ENCODE measurements at regions not wholly inside any gene's neighbourhood (a gene's known extent, or its start where the extent isn't known, plus 50 kb on each side); places are given as distances from the start of the nearest gene placed in this dataset.

DNA sequence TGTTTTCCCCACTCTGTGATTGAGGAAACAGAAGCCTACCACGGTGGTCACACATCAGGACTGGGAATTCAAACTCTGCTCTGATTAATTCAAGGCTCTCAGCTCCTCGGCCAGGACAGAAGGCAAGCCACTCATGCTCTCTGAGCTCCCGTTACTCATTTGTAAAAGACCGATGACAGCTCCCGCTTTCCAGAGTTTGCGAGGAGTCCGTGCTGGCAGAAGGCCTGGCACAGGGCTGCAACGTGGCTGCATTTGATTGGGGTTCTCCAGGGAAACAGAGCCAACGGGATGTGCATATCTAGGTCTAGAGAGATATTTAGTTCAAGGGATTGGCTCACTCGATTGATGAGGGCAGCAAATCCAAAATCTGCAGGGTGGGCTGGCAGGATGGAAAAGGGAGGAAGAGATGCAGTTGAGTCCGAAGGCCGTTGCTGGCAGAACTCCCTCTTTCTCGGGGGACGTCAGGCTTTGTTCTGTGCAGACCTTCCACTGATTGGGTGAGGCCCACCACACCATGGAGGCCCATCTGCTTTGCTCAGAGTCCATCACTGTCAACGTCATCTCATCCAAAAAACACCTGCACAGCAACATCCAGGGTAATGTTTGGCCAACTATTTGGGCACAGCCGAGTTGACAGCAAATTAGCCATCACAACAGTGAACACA is 215.5 kb upstream of the RPL38 start:
- no peaks in the 10 kb centered on the region for H3K9me2 ChIP-seq (ENCODE audit: insufficient read depth)
- H3K27me3 ChIP-seq (ENCODE audit: insufficient read depth, low read length), result peaks cover 6% of the 10 kb centered on the region
- no peaks in the 10 kb centered on the region for H3K4me1 ChIP-seq (ENCODE audit: control insufficient read depth in 1 of 2, insufficient read depth in 2 of 2, low read length in 2 of 2)
- POLR2A ChIA-PET, result no interaction called here
- TF ChIP-seq ZFX (IDR thresholded peaks at IDR 0.05) (no peak), CEBPB (IDR thresholded peaks at IDR 0.05; ENCODE audit: low read depth) (no peak), POLR2A (IDR thresholded peaks at IDR 0.05; ENCODE audit: borderline replicate concordance, extremely low read depth, insufficient read depth, insufficient read length) (no peak), FOSL1 (IDR thresholded peaks at IDR 0.05; ENCODE audit: low read depth) (no peak), SRF (IDR thresholded peaks at IDR 0.05; ENCODE audit: low read depth) (no peak), CBX3 (IDR thresholded peaks at IDR 0.05; ENCODE audit: low read depth) (no peak), POLR2AphosphoS5 (IDR thresholded peaks at IDR 0.05; ENCODE audit: low read depth, low read length) (no peak), EGR1 (IDR thresholded peaks at IDR 0.05; ENCODE audit: low read depth) (no peak)
- TF ChIP-seq, protein P1, sequence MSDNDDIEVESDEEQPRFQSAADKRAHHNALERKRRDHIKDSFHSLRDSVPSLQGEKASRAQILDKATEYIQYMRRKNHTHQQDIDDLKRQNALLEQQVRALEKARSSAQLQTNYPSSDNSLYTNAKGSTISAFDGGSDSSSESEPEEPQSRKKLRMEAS (IDR thresholded peaks at IDR 0.05), result no peak
- no peaks in the 10 kb centered on the region for H4K20me1 ChIP-seq (ENCODE audit: insufficient read depth)
- DNase-seq (ENCODE audit: low read depth, low spot score) (no peak), ATAC-seq (no peak)
- no peak overlapping the region for H3K4me3 ChIP-seq (replicated peaks in 1 of 2; ENCODE audit: low read depth in 1 of 2, low read length in 2 of 2)
- CTCF ChIA-PET, result interaction anchor here (1.6 kb wide), 1 partner anchor 11 kb away, joined by 5 read pairs; no protein-coding TSS in a partner anchor
- intact Hi-C loops (cut with micrococcal nuclease), result no loop called here
- H3K9ac ChIP-seq (ENCODE audit: low read length), result no peak overlapping the region
- no peaks in the 10 kb centered on the region for H3K79me2 ChIP-seq (ENCODE audit: insufficient read depth, low read length)
- no peak overlapping the region for H3K27ac ChIP-seq (ENCODE audit: low read depth, low read length)
- H3K36me3 ChIP-seq (ENCODE audit: control insufficient read depth in 1 of 2, insufficient read depth in 2 of 2, low read length in 2 of 2), result no peaks in the 10 kb centered on the region
- H2AFZ ChIP-seq (ENCODE audit: low read depth, low read length, poor library complexity, severe bottlenecking), result no peak overlapping the region
- RAD21 ChIA-PET (ENCODE audit: low non-redundant PET in 1 of 2, low total read pairs in 2 of 2, uncharacterized antibody in 2 of 2, unreplicated experiment in 2 of 2), result interaction anchor here in 1 of 2 experiments (0.6 kb wide), 1 partner anchor 19 kb away, joined by 6 read pairs; no protein-coding TSS in a partner anchor
- BruUV-seq (replicated peaks), result no TSS peak
- no peak overlapping the region for H3K4me2 ChIP-seq (ENCODE audit: low read length)
- no peaks in the 10 kb centered on the region for H3K9me3 ChIP-seq (ENCODE audit: control insufficient read depth in 1 of 2, insufficient read depth in 1 of 2, low read depth in 1 of 2, low read length in 2 of 2)

DNA sequence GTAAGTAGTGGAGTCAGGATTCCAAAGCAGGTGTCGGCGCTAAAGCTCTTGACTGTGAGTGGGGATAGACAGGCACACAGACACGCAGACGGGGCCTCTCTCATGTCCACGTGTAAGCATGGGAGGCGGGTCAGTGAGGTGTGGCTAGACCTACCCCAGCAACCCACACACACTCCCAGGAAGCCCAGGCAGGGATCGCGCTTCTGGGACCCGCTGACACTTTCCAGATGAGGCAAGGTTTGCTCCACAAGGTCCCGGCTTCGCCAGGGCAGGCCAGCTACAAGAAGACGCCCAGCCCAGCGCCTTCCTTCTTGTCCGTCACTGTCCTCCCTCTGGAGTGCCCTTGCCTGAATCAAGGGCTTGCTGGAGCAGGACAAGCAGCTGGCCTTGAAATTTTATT is 213.8 kb upstream of the RPL38 start:
- intact Hi-C loops (cut with micrococcal nuclease), result loop anchor here (10.0 kb wide), 1 partner anchor 395 kb away; no protein-coding TSS in a partner anchor
- Histone ChIP-seq H3K36me3 (ENCODE audit: control insufficient read depth in 1 of 2, insufficient read depth in 2 of 2, low read length in 2 of 2) (no peaks in the 10 kb centered on the region), H3K79me2 (ENCODE audit: insufficient read depth, low read length) (no peaks in the 10 kb centered on the region), H3K27me3 (ENCODE audit: insufficient read depth, low read length) (no peaks in the 10 kb centered on the region; the same call in 1 of the 2 replicates), H3K27ac (ENCODE audit: low read depth, low read length) (no peak overlapping the region), H2AFZ (ENCODE audit: low read depth, low read length, poor library complexity, severe bottlenecking) (no peak overlapping the region), H3K4me3 (replicated peaks in 1 of 2; ENCODE audit: low read depth in 1 of 2, low read length in 2 of 2) (no peak overlapping the region), H4K20me1 (ENCODE audit: insufficient read depth) (no peaks in the 10 kb centered on the region), H3K4me2 (ENCODE audit: low read length) (no peak overlapping the region), H3K9me3 (ENCODE audit: control insufficient read depth in 1 of 2, insufficient read depth in 1 of 2, low read depth in 1 of 2, low read length in 2 of 2) (no peaks in the 10 kb centered on the region), H3K9ac (ENCODE audit: low read length) (no peak overlapping the region), H3K9me2 (ENCODE audit: insufficient read depth) (no peaks in the 10 kb centered on the region), H3K4me1 (ENCODE audit: control insufficient read depth in 1 of 2, insufficient read depth in 2 of 2, low read length in 2 of 2) (no peaks in the 10 kb centered on the region)
- no peak for ATAC-seq
- RAD21 ChIA-PET (ENCODE audit: low non-redundant PET in 1 of 2, low total read pairs in 2 of 2, uncharacterized antibody in 2 of 2, unreplicated experiment in 2 of 2), result interaction anchor here in 1 of 2 experiments (0.6 kb wide), 1 partner anchor 111 kb away, joined by 3 read pairs; no protein-coding TSS in a partner anchor
- no peak for DNase-seq (ENCODE audit: low read depth, low spot score)
- POLR2A ChIA-PET, result no interaction called here
- CTCF ChIA-PET, result no interaction called here
- BruUV-seq (replicated peaks), result no TSS peak
- TF ChIP-seq POLR2A (IDR thresholded peaks at IDR 0.05; ENCODE audit: borderline replicate concordance, extremely low read depth, insufficient read depth, insufficient read length) (no peak), EZH2phosphoT487 (IDR thresholded peaks at IDR 0.05; ENCODE audit: borderline replicate concordance) (no peak), JUND (IDR thresholded peaks at IDR 0.05) (no peak), TCF7L2 (IDR thresholded peaks at IDR 0.05; ENCODE audit: borderline replicate concordance, extremely low read depth, insufficient read depth, insufficient read length) (no peak), SRF (IDR thresholded peaks at IDR 0.05; ENCODE audit: low read depth) (no peak), ELF1 (IDR thresholded peaks at IDR 0.05; ENCODE audit: borderline replicate concordance, low read depth) (no peak), YY1 (IDR thresholded peaks at IDR 0.05; ENCODE audit: extremely low read depth, insufficient replicate concordance, low read depth, low read length) (no peak), ZNF274 (IDR thresholded peaks at IDR 0.05; ENCODE audit: low read depth, low read length) (no peak), SIN3A (IDR thresholded peaks at IDR 0.05; ENCODE audit: low read depth) (no peak), FOSL1 (IDR thresholded peaks at IDR 0.05; ENCODE audit: low read depth) (no peak), SP1 (IDR thresholded peaks at IDR 0.05; ENCODE audit: low read depth) (no peak), EGR1 (IDR thresholded peaks at IDR 0.05; ENCODE audit: low read depth) (no peak), CEBPB (IDR thresholded peaks at IDR 0.05; ENCODE audit: low read depth) (no peak), CBX3 (IDR thresholded peaks at IDR 0.05; ENCODE audit: low read depth) (no peak), POLR2AphosphoS5 (IDR thresholded peaks at IDR 0.05; ENCODE audit: low read depth, low read length) (no peak)
- TF ChIP-seq, protein P2, sequence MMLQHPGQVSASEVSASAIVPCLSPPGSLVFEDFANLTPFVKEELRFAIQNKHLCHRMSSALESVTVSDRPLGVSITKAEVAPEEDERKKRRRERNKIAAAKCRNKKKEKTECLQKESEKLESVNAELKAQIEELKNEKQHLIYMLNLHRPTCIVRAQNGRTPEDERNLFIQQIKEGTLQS (IDR thresholded peaks at IDR 0.05), result no peak
- TF ChIP-seq, protein P3, sequence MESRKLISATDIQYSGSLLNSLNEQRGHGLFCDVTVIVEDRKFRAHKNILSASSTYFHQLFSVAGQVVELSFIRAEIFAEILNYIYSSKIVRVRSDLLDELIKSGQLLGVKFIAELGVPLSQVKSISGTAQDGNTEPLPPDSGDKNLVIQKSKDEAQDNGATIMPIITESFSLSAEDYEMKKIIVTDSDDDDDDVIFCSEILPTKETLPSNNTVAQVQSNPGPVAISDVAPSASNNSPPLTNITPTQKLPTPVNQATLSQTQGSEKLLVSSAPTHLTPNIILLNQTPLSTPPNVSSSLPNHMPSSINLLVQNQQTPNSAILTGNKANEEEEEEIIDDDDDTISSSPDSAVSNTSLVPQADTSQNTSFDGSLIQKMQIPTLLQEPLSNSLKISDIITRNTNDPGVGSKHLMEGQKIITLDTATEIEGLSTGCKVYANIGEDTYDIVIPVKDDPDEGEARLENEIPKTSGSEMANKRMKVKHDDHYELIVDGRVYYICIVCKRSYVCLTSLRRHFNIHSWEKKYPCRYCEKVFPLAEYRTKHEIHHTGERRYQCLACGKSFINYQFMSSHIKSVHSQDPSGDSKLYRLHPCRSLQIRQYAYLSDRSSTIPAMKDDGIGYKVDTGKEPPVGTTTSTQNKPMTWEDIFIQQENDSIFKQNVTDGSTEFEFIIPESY (IDR thresholded peaks at IDR 0.05; ENCODE audit: extremely low read depth, insufficient replicate concordance, low read length), result no peak

Data from HCT116 (cell line).